ENCODE measurements at regions not wholly inside any gene's neighbourhood (a gene's known extent, or its start where the extent isn't known, plus 50 kb on each side); places are given as distances from the start of the nearest gene placed in this dataset.

GRCh38 chr16:54846766-54847165, 83.9 kb upstream of the IRX5 start:
- intact Hi-C loops (cut with DNase I): no loop called here
- TF ChIP-seq, protein P1, sequence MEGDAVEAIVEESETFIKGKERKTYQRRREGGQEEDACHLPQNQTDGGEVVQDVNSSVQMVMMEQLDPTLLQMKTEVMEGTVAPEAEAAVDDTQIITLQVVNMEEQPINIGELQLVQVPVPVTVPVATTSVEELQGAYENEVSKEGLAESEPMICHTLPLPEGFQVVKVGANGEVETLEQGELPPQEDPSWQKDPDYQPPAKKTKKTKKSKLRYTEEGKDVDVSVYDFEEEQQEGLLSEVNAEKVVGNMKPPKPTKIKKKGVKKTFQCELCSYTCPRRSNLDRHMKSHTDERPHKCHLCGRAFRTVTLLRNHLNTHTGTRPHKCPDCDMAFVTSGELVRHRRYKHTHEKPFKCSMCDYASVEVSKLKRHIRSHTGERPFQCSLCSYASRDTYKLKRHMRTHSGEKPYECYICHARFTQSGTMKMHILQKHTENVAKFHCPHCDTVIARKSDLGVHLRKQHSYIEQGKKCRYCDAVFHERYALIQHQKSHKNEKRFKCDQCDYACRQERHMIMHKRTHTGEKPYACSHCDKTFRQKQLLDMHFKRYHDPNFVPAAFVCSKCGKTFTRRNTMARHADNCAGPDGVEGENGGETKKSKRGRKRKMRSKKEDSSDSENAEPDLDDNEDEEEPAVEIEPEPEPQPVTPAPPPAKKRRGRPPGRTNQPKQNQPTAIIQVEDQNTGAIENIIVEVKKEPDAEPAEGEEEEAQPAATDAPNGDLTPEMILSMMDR (IDR thresholded peaks at IDR 0.05): no peak
- TF ChIP-seq POLR2A (IDR thresholded peaks at IDR 0.05): no peak
- 24 to 32% methylated on average over 4 of the region's 4 CpGs for WGBS, 2 donors
- Histone ChIP-seq H3K36me3 (no peaks in the 10 kb centered on the region), H3K27ac (peak overlapping the region; percentile 14 to 72 (median 52)), H3K9me3 (peaks cover 0 to 4% (median 0%) of the 10 kb centered on the region in 3 donors), H3K4me3 (no peak overlapping the region), H3K27me3 (no peaks in the 10 kb centered on the region), H3K4me1 (peaks cover 0 to 20% (median 0%) of the 10 kb centered on the region in 3 donors)
- no peak for DNase-seq

- Histone ChIP-seq H3K4me1 (peaks cover 0 to 20% (median 0%) of the 10 kb centered on the region in 3 donors), H3K27ac (no peak overlapping the region), H3K4me3 (no peak overlapping the region), H3K9me3 (peaks cover 0 to 4% (median 0%) of the 10 kb centered on the region in 3 donors), H3K36me3 (no peaks in the 10 kb centered on the region), H3K27me3 (no peaks in the 10 kb centered on the region)
- 36 to 58% methylated on average over 1 of the region's 1 CpG for WGBS, 2 donors
- no peak for DNase-seq
- no peak for TF ChIP-seq POLR2A (IDR thresholded peaks at IDR 0.05)
- TF ChIP-seq, protein P1 (IDR thresholded peaks at IDR 0.05): no peak
- intact Hi-C loops (cut with DNase I): no loop called here
Observed at GRCh38 chr16:54843424-54843750, 87.3 kb upstream of the IRX5 start.

GRCh38 chr16:54842743-54843423, 87.8 kb upstream of the IRX5 start:
- peaks cover 0 to 4% (median 0%) of the 10 kb centered on the region in 3 donors for H3K9me3 ChIP-seq
- no peak overlapping the region for H3K27ac ChIP-seq
- peaks cover 0 to 20% (median 0%) of the 10 kb centered on the region in 3 donors for H3K4me1 ChIP-seq
- no peaks in the 10 kb centered on the region for H3K27me3 ChIP-seq
- no peak overlapping the region for H3K4me3 ChIP-seq
- DNase-seq: no peak
- H3K36me3 ChIP-seq: no peaks in the 10 kb centered on the region
- WGBS, 2 donors: 82 to 85% methylated on average over 5 of the region's 5 CpGs
- intact Hi-C loops (cut with DNase I): no loop called here
- no peak for TF ChIP-seq POLR2A (IDR thresholded peaks at IDR 0.05)
- TF ChIP-seq, protein P1 (IDR thresholded peaks at IDR 0.05): no peak

GRCh38 chr16:54829691-54830090, 101.0 kb upstream of the IRX5 start:
- no peak for DNase-seq
- H3K36me3 ChIP-seq: no peaks in the 10 kb centered on the region
- TF ChIP-seq, protein P1 (IDR thresholded peaks at IDR 0.05): no peak
- TF ChIP-seq POLR2A (IDR thresholded peaks at IDR 0.05): no peak
- no peaks in the 10 kb centered on the region for H3K4me1 ChIP-seq
- 80 to 86% methylated on average over 1 of the region's 26 CpGs for WGBS, 2 donors
- peaks cover 0 to 8% (median 0%) of the 10 kb centered on the region in 3 donors for H3K9me3 ChIP-seq
- intact Hi-C loops (cut with DNase I): no loop called here
- no peak overlapping the region for H3K4me3 ChIP-seq
- no peaks in the 10 kb centered on the region for H3K27me3 ChIP-seq
- H3K27ac ChIP-seq: no peak overlapping the region

- H3K4me1 ChIP-seq: peaks cover 0 to 11% (median 0%) of the 10 kb centered on the region in 3 donors
- H3K9me3 ChIP-seq: no peaks in the 10 kb centered on the region
- H3K27ac ChIP-seq: peak overlapping the region in 1 of 4 donors; percentile 45
- 14 to 31% methylated on average over 4 of the region's 4 CpGs for WGBS, 2 donors
- intact Hi-C loops (cut with DNase I): no loop called here
- TF ChIP-seq, protein P1 (IDR thresholded peaks at IDR 0.05): no peak
- DNase-seq: no peak
- no peaks in the 10 kb centered on the region for H3K36me3 ChIP-seq
- no peak overlapping the region for H3K4me3 ChIP-seq
- peaks cover 0 to 5% (median 0%) of the 10 kb centered on the region in 4 donors for H3K27me3 ChIP-seq
Observed at GRCh38 chr16:54822892-54823291, 107.8 kb upstream of the IRX5 start.
